OCI-LY3 (cell line): ENCODE measurements at regions not wholly inside any gene's neighbourhood (a gene's known extent, or its start where the extent isn't known, plus 50 kb on each side); places are given as distances from the start of the nearest gene placed in this dataset.

Source experiments
- H2AFZ ChIP-seq: fragments of 200-600, 300-600 bp; shearing (Covaris generic); 2 replicates; pipeline ENCODE4 v1.6.0; 2014; ENCODE audit warnings: antibody characterized with exemption, low read depth, low read length
- H3K27ac ChIP-seq: fragments of 200-600, 300-600 bp; sonication (generic); 2 replicates; pipeline ENCODE4 v1.5.1; 2014; ENCODE audit warnings: mild to moderate bottlenecking, low read length, moderate library complexity, mixed read lengths
- H3K27me3 ChIP-seq: fragments of 200-600, 300-600 bp; sonication (generic); 2 replicates; pipeline ENCODE4 v1.6.1; 2014; ENCODE audit warnings: low read depth, low read length, mixed read lengths
- H3K36me3 ChIP-seq: fragments of 200-600, 300-600 bp; sonication (generic); replicated peaks from 2 replicates; pipeline ENCODE3; 2014; ENCODE audit warnings: low read depth, low read length, mixed read lengths
- H3K4me1 ChIP-seq: fragments of 300-600, 200-600 bp; sonication (generic); 2 replicates; pipeline ENCODE4 v1.6.1; 2014; ENCODE audit warnings: low read length, mixed read lengths
- H3K4me2 ChIP-seq: fragments of 200-600, 300-600 bp; sonication (generic); 2 replicates; pipeline ENCODE4 v1.6.1; 2014; ENCODE audit warnings: low read length, mixed read lengths
- H3K4me3 ChIP-seq: fragments of 300-600, 200-600 bp; sonication (generic); 2 replicates; pipeline ENCODE4 v1.5.1; 2014; ENCODE audit warnings: antibody characterized with exemption, mild to moderate bottlenecking, low read length, moderate library complexity
- H3K79me2 ChIP-seq: fragments of 300-600, 200-600 bp; shearing (Covaris generic); 2 replicates; pipeline ENCODE4 v1.6.1; 2014; ENCODE audit warnings: mild to moderate bottlenecking, low read length, mixed read lengths
- H3K9ac ChIP-seq: fragments of 300-600, 200-600 bp; shearing (Covaris generic); 2 replicates; pipeline ENCODE4 v1.6.0; 2014; ENCODE audit warnings: mild to moderate bottlenecking, low read length, moderate library complexity
- H3K9me3 ChIP-seq: fragments of 200-600, 300-600 bp; shearing (Covaris generic); 2 replicates; pipeline ENCODE4 v1.6.1; 2014; ENCODE audit warnings: low read length, mixed read lengths; ENCODE audit not compliant: insufficient read depth
- H4K20me1 ChIP-seq: fragments of 200-600, 300-600 bp; sonication (generic); 2 replicates; pipeline ENCODE4 v1.6.1; 2016; ENCODE audit warnings: low read length, mixed read lengths; ENCODE audit not compliant: insufficient read depth
- CTCF ChIP-seq: fragments of 200-600, 300-600 bp; sonication (generic); IDR thresholded peaks from 2 replicates; pipeline ENCODE4 v1.5.1; 2014; ENCODE audit warnings: antibody characterized with exemption, low read length, low read depth
- EZH2phosphoT487 ChIP-seq: fragments of 200-600 bp; shearing (Covaris generic); IDR thresholded peaks from 2 replicates; pipeline ENCODE4 v1.6.1; 2018; ENCODE audit warnings: antibody characterized with exemption, mixed run types, low read depth

- no peaks in the 10 kb centered on the region for H3K27me3 ChIP-seq
- H3K27ac ChIP-seq: no peak overlapping the region
- TF ChIP-seq EZH2phosphoT487 (no peak), CTCF (no peak)
- H4K20me1 ChIP-seq: no peaks in the 10 kb centered on the region
- H3K36me3 ChIP-seq: no peaks in the 10 kb centered on the region
- no peaks in the 10 kb centered on the region for H3K79me2 ChIP-seq
- no peak overlapping the region for H2AFZ ChIP-seq
- H3K9ac ChIP-seq: no peak overlapping the region
- no peaks in the 10 kb centered on the region for H3K4me1 ChIP-seq
- H3K4me3 ChIP-seq: no peak overlapping the region
- H3K4me2 ChIP-seq: no peak overlapping the region
- H3K9me3 ChIP-seq: no peaks in the 10 kb centered on the region
Observed at GRCh38 chr2:116074161-116074560, 1631.7 kb downstream of the DPP10 start.

GRCh38 chr2:116088236-116088635, 1645.8 kb downstream of the DPP10 start:
- H3K9ac ChIP-seq: no peak overlapping the region
- H3K27ac ChIP-seq: no peak overlapping the region
- no peaks in the 10 kb centered on the region for H3K4me1 ChIP-seq
- H3K27me3 ChIP-seq: no peaks in the 10 kb centered on the region
- H3K9me3 ChIP-seq: no peaks in the 10 kb centered on the region
- TF ChIP-seq CTCF: no peak
- TF ChIP-seq EZH2phosphoT487: no peak
- no peaks in the 10 kb centered on the region for H4K20me1 ChIP-seq
- no peaks in the 10 kb centered on the region for H3K36me3 ChIP-seq
- H3K4me2 ChIP-seq: no peak overlapping the region
- no peak overlapping the region; the same call in 1 of the 2 replicates for H2AFZ ChIP-seq
- no peak overlapping the region for H3K4me3 ChIP-seq
- no peaks in the 10 kb centered on the region for H3K79me2 ChIP-seq

GRCh38 chr2:116094196-116094595, 1651.8 kb downstream of the DPP10 start:
- Histone ChIP-seq H3K27me3 (no peaks in the 10 kb centered on the region), H3K4me3 (no peak overlapping the region), H3K9ac (no peak overlapping the region), H4K20me1 (no peaks in the 10 kb centered on the region), H2AFZ (no peak overlapping the region), H3K36me3 (no peaks in the 10 kb centered on the region), H3K4me1 (peaks cover 8% of the 10 kb centered on the region), H3K9me3 (no peaks in the 10 kb centered on the region), H3K27ac (no peak overlapping the region), H3K4me2 (no peak overlapping the region), H3K79me2 (no peaks in the 10 kb centered on the region)
- TF ChIP-seq EZH2phosphoT487 (no peak), CTCF (peak; percentile 35)

- TF ChIP-seq EZH2phosphoT487 (no peak), CTCF (no peak)
- Histone ChIP-seq H3K4me2 (no peak overlapping the region; the same call in 1 of the 2 replicates), H3K9ac (no peak overlapping the region), H3K27ac (no peak overlapping the region), H3K9me3 (no peaks in the 10 kb centered on the region), H3K4me1 (peaks cover 8% of the 10 kb centered on the region), H3K4me3 (no peak overlapping the region), H3K27me3 (no peaks in the 10 kb centered on the region), H4K20me1 (no peaks in the 10 kb centered on the region), H3K79me2 (no peaks in the 10 kb centered on the region), H2AFZ (no peak overlapping the region), H3K36me3 (no peaks in the 10 kb centered on the region)
Observed at GRCh38 chr2:116095636-116096035, 1653.2 kb downstream of the DPP10 start.
